GM21390 (cell line): ENCODE measurements at regions not wholly inside any gene's neighbourhood (a gene's known extent, or its start where the extent isn't known, plus 50 kb on each side); places are given as distances from the start of the nearest gene placed in this dataset.
"Not testable (repeated sequence)": the region's sequence is repeated elsewhere in the genome, so short reads cannot be mapped to it uniquely, and the experiment has no call there.

Experiments used
- ATAC-seq: cut with Tn5 transposase; IDR thresholded peaks from one replicate; pipeline ENCODE4 v1.9.1; 2021; ENCODE audit not compliant: unreplicated experiment

GRCh38 chr3:6726811-6727210, 134.1 kb upstream of the GRM7 start:
- ATAC-seq: no peak

GRCh38 chr3:6732807-6733206, 128.1 kb upstream of the GRM7 start:
- no peak for ATAC-seq

GRCh38 chr3:6733699-6734394, 127.1 kb upstream of the GRM7 start:
- no peak for ATAC-seq

GRCh38 chr3:6734395-6734746, 126.5 kb upstream of the GRM7 start:
- no peak for ATAC-seq

- no peak for ATAC-seq
Observed at GRCh38 chr3:6736836-6737629, 123.9 kb upstream of the GRM7 start.

- no peak for ATAC-seq
Observed at GRCh38 chr3:6737630-6738029, 123.3 kb upstream of the GRM7 start.

- ATAC-seq: no peak
Observed at GRCh38 chr3:6739288-6739687, 121.6 kb upstream of the GRM7 start.

- no peak for ATAC-seq
Observed at GRCh38 chr3:6743067-6743720, 117.7 kb upstream of the GRM7 start.

- ATAC-seq: no peak
Observed at GRCh38 chr3:6746443-6746842, 114.5 kb upstream of the GRM7 start.

GRCh38 chr3:6747017-6747416, 113.9 kb upstream of the GRM7 start:
- ATAC-seq: no peak

- ATAC-seq: no peak
Observed at GRCh38 chr3:6750782-6751181, 110.1 kb upstream of the GRM7 start.

GRCh38 chr3:6753536-6753935, 107.4 kb upstream of the GRM7 start:
- no peak for ATAC-seq

- ATAC-seq: not testable (repeated sequence)
Observed at GRCh38 chr3:6769532-6770396, 91.2 kb upstream of the GRM7 start.

- ATAC-seq: no peak
Observed at GRCh38 chr3:6770397-6770690, 90.6 kb upstream of the GRM7 start.

GRCh38 chr3:6771171-6771570, 89.7 kb upstream of the GRM7 start:
- ATAC-seq: no peak

GRCh38 chr3:6779140-6779539, 81.8 kb upstream of the GRM7 start:
- no peak for ATAC-seq

- no peak for ATAC-seq
Observed at GRCh38 chr3:6781092-6781491, 79.8 kb upstream of the GRM7 start.

- ATAC-seq: no peak
Observed at GRCh38 chr3:6785726-6786125, 75.2 kb upstream of the GRM7 start.

- no peak for ATAC-seq
Observed at GRCh38 chr3:6791161-6791560, 69.8 kb upstream of the GRM7 start.

- peak; percentile 88 for ATAC-seq
Observed at GRCh38 chr3:6799264-6799915, 61.5 kb upstream of the GRM7 start.

GRCh38 chr3:6803619-6804018, 57.3 kb upstream of the GRM7 start:
- ATAC-seq: no peak
